ENCODE measurements at regions not wholly inside any gene's neighbourhood (a gene's known extent, or its start where the extent isn't known, plus 50 kb on each side); places are given as distances from the start of the nearest gene placed in this dataset.

- H3K4me2 ChIP-seq = no peak overlapping the region
- H3K36me3 ChIP-seq (ENCODE audit: insufficient read depth) = no peaks in the 10 kb centered on the region
- no peaks in the 10 kb centered on the region for H3K79me2 ChIP-seq (ENCODE audit: insufficient read depth, low read depth)
- H2AFZ ChIP-seq (ENCODE audit: low read depth) = no peak overlapping the region
- H3K27ac ChIP-seq = no peak overlapping the region
- no peaks in the 10 kb centered on the region for H3K4me1 ChIP-seq (ENCODE audit: low read depth, poor library complexity, severe bottlenecking)
- no peak overlapping the region for H3K4me3 ChIP-seq (IDR thresholded peaks at IDR 0.05; ENCODE audit: insufficient read depth, low read depth, low read length)
- no peaks in the 10 kb centered on the region for H3K27me3 ChIP-seq (ENCODE audit: insufficient read depth, low read depth)
- no peak for TF ChIP-seq CTCF (conservative IDR thresholded peaks at IDR 0.05; ENCODE audit: low read depth, low read length)
- no peaks in the 10 kb centered on the region for H4K20me1 ChIP-seq (ENCODE audit: insufficient read depth)
- H3K9ac ChIP-seq = no peak overlapping the region
These were observed 69.1 kb upstream of the TOP1 start for GRCh38 chr20:40959325-40960092.

GRCh38 chr20:40960101-40960500 is 68.5 kb upstream of the TOP1 start:
- H3K4me1 ChIP-seq (ENCODE audit: low read depth, poor library complexity, severe bottlenecking) = no peaks in the 10 kb centered on the region
- no peak overlapping the region for H2AFZ ChIP-seq (ENCODE audit: low read depth)
- H3K27me3 ChIP-seq (ENCODE audit: insufficient read depth, low read depth) = no peaks in the 10 kb centered on the region
- no peak overlapping the region for H3K9ac ChIP-seq
- no peaks in the 10 kb centered on the region for H4K20me1 ChIP-seq (ENCODE audit: insufficient read depth)
- no peak overlapping the region for H3K27ac ChIP-seq
- no peaks in the 10 kb centered on the region for H3K36me3 ChIP-seq (ENCODE audit: insufficient read depth)
- TF ChIP-seq CTCF (conservative IDR thresholded peaks at IDR 0.05; ENCODE audit: low read depth, low read length) = no peak
- H3K4me2 ChIP-seq = no peak overlapping the region
- H3K4me3 ChIP-seq (IDR thresholded peaks at IDR 0.05; ENCODE audit: insufficient read depth, low read depth, low read length) = no peak overlapping the region
- H3K79me2 ChIP-seq (ENCODE audit: insufficient read depth, low read depth) = no peaks in the 10 kb centered on the region

GRCh38 chr20:40960521-40960956 is 68.1 kb upstream of the TOP1 start:
- no peaks in the 10 kb centered on the region for H3K36me3 ChIP-seq (ENCODE audit: insufficient read depth)
- H3K4me1 ChIP-seq (ENCODE audit: low read depth, poor library complexity, severe bottlenecking) = no peaks in the 10 kb centered on the region
- TF ChIP-seq CTCF (conservative IDR thresholded peaks at IDR 0.05; ENCODE audit: low read depth, low read length) = no peak
- no peak overlapping the region for H2AFZ ChIP-seq (ENCODE audit: low read depth)
- no peaks in the 10 kb centered on the region for H3K79me2 ChIP-seq (ENCODE audit: insufficient read depth, low read depth)
- H3K4me3 ChIP-seq (IDR thresholded peaks at IDR 0.05; ENCODE audit: insufficient read depth, low read depth, low read length) = no peak overlapping the region
- no peak overlapping the region for H3K27ac ChIP-seq
- H3K27me3 ChIP-seq (ENCODE audit: insufficient read depth, low read depth) = no peaks in the 10 kb centered on the region
- no peaks in the 10 kb centered on the region for H4K20me1 ChIP-seq (ENCODE audit: insufficient read depth)
- H3K4me2 ChIP-seq = no peak overlapping the region
- H3K9ac ChIP-seq = no peak overlapping the region

GRCh38 chr20:40961176-40961575 is 67.4 kb upstream of the TOP1 start:
- Histone ChIP-seq H3K4me2 (no peak overlapping the region), H3K4me1 (ENCODE audit: low read depth, poor library complexity, severe bottlenecking) (no peaks in the 10 kb centered on the region), H3K36me3 (ENCODE audit: insufficient read depth) (no peaks in the 10 kb centered on the region), H3K27me3 (ENCODE audit: insufficient read depth, low read depth) (no peaks in the 10 kb centered on the region), H3K27ac (no peak overlapping the region), H3K79me2 (ENCODE audit: insufficient read depth, low read depth) (no peaks in the 10 kb centered on the region), H3K9ac (no peak overlapping the region), H4K20me1 (ENCODE audit: insufficient read depth) (no peaks in the 10 kb centered on the region), H3K4me3 (IDR thresholded peaks at IDR 0.05; ENCODE audit: insufficient read depth, low read depth, low read length) (no peak overlapping the region), H2AFZ (ENCODE audit: low read depth) (no peak overlapping the region)
- no peak for TF ChIP-seq CTCF (conservative IDR thresholded peaks at IDR 0.05; ENCODE audit: low read depth, low read length)
